AG09319 (cell line): ENCODE measurements at regions not wholly inside any gene's neighbourhood (a gene's known extent, or its start where the extent isn't known, plus 50 kb on each side); places are given as distances from the start of the nearest gene placed in this dataset.

Source experiments
- DNase-seq: peaks from one replicate; pipeline ENCODE4 v3.0.0-alpha.2; 2010; ENCODE audit warnings: low read depth; ENCODE audit errors: extremely low read depth
- TF ChIP-seq, protein P1 (sequence below): IDR thresholded peaks from 2 replicates; pipeline ENCODE4 v1.5.1; 2011; ENCODE audit warnings: low read depth, mild to moderate bottlenecking, inconsistent platforms, low read length, moderate library complexity

DNA sequence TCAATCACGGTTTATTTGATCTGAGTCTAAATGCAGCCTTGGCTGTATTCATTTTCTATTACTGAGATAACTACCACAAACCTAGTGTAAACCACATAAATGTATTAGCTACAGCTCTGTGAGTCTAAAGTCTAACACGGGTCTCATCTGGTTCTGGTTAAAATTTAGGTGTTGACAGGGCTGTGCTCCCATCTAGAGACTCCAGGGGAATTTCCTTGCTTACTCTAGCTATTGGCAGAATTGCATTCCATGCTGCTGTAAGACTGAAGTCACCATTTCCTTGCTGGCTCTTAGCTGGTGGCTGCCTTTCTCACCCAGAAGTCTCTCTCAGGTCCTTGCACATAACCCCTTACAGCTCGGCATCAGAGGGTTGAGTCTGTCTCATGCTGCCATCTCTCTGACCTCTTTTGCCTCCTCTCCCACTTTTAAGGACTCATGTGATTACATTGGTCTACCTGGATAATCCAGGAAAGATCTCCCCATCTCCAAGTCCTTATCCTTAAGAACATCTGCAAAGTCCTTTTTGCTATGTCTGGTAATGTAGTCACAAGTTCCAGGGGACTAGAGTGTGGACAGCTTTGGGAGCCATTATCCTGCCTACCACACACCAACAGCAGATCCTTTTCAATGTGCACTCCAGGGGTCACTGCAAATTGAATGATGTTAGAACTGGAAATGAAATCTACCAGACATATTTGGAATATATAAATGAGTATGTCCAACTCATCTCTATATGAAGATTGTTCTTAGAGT is 207.0 kb upstream of the AGAP1 start:
- TF ChIP-seq, protein P1, sequence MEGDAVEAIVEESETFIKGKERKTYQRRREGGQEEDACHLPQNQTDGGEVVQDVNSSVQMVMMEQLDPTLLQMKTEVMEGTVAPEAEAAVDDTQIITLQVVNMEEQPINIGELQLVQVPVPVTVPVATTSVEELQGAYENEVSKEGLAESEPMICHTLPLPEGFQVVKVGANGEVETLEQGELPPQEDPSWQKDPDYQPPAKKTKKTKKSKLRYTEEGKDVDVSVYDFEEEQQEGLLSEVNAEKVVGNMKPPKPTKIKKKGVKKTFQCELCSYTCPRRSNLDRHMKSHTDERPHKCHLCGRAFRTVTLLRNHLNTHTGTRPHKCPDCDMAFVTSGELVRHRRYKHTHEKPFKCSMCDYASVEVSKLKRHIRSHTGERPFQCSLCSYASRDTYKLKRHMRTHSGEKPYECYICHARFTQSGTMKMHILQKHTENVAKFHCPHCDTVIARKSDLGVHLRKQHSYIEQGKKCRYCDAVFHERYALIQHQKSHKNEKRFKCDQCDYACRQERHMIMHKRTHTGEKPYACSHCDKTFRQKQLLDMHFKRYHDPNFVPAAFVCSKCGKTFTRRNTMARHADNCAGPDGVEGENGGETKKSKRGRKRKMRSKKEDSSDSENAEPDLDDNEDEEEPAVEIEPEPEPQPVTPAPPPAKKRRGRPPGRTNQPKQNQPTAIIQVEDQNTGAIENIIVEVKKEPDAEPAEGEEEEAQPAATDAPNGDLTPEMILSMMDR, result no peak
- DNase-seq, result peak; percentile 29

DNA sequence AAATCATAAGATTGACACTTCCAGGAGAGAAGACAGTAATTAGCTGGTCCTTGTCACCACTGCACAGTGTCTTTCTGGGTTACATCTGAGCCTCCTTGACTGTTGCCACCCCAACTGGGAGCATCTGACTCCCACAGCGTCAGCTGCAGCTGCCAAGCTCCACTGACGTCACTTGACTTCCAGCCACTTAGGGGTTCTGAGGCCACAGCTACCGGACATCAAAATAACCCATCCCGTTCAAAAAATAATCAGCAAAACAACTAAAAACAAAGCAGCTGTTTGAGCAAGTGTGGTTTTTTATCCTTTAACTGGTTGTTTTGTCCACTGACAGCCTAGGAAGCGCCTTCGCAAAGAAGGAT is 206.5 kb upstream of the AGAP1 start:
- TF ChIP-seq, protein P1, result no peak
- DNase-seq, result no peak

DNA sequence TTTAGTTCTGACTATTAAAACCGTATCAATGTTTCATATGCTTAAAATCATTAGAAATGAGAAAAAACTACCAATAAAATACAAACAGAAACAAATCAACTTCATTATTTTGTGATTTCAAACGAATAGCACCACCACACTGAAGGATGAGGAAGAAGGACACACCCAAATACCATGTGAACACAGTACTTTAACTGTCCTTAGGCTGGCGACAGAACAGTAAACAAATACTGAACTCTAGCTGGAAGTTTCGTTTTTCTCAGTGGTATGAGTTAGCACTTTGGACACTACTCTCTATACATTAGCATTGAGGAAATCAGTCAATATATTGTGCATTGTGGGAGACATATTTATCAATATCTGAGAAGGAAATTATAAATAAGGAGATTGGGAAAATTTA is 202.4 kb upstream of the AGAP1 start:
- TF ChIP-seq, protein P1, result no peak
- no peak for DNase-seq

DNA sequence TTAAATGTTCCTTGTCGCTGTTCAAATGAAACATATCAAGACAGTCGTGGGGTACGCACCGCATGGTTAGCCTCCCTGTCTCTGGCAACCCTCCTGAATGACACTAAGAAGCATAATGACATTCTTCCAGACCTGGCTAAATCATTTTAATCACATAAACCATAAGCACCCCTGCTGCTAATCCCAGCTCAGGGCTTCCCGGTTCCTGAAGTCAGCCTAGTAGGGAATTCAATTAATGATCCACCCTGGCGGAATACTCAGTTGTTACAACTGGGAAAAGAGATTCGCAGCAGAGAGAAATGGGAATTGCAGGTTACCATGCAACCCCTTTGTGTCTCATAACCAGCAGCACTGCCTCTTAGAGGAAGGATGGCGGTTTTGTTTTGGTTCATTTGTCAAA is 200.8 kb upstream of the AGAP1 start:
- no peak for DNase-seq
- TF ChIP-seq, protein P1, result no peak

DNA sequence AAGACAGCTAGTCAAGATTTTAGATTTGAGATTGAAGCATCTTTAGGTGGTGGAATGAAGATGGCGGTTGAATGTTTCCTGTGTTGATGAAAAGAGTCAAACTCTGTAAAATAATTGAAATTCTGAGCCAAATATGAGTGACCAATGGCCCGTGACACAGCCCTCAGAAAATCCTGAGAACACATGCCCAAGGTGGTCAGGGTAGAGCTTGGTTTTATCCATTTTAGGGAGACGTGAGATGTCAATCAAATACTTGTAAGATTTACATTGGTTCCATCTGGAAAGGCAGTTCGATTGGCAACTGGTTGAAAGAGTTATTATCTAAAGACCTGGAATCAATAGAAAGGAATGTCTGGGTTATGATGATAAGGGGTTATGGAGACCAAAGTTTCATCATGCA is 198.0 kb upstream of the AGAP1 start:
- DNase-seq, result no peak
- TF ChIP-seq, protein P1, result no peak

DNA sequence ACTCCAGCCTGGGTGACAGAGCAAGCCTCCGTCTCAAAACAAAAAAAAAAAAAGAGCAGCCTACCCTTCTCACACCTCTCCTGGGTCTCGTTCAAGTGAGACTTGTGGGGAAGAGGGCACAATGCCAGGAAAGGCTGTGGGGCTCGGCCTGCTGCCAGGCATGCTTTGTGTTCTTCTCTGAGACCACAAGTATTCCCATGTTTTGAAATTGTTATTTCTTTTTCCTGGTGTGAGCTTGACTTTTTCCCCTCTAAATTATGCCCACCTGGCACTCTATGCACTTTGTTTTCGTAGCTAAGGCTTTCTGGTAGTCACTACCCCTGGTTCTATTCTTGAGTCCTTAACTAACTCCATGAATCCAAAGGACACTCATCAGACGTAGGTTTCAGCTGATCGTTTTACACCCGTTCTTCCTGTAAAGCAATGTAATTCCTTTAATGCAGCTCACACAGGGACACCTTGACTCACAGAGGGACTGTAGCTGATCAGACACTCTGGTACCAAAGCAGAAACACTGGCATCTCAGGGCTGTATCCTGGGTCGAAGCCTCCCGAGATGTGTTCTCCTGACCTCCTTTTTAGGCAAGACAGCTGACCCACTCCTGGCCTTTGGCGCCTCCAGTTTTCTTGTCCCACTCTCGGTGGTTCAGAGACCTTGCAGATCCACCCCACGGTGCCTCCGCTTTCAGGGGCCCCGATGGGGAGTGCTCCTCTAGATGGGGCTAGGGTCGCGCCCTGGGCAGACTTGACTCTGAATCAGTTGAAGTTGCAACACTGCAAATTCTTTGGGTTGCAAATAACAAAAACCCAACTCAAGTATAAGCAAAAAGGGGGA is 193.3 kb upstream of the AGAP1 start:
- TF ChIP-seq, protein P1, result no peak; the same call in 1 of the 2 replicates
- peak; percentile 47 for DNase-seq

DNA sequence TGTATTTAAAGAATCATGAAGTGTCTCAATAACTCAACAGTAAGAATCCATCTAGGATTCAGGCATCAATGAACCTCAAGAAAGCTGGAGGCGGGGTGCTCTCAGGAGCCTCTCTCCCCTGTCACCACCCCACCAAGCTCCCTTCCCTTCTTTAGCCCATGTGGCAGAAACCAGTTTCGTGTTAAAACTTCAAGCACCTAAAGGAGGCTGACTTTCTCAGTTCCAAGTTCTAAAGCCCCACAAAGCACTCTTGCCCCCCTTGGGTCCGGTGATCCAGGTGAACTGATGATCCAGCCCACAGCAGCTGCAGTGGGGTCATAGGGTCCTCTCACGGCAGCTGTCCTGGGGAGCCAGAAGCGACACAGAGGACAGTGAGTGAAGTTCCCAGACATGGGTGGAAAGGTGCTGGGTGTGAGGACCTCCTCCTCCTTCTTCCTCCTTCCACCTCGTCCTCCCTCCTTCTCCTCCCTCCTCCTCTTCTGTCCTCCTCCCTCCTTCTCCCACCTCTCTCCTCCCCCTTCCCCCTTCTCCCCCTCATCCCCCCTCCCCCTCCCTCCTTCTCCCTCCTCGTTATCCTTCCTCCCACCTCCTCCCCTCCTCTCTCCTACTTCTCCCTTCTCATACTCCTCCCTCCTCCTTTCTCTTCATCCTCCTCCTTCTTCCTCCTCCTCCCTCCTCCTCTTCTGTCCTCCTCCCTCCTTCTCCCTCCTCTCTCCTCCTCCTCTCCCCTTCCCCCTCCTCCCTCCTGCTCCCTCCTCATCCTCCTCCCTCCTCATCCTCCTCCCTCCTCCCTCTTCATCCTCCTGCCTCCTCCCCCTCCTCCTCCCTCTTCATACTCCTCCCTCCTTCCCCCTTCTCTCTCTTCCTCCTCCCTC is 192.4 kb upstream of the AGAP1 start:
- TF ChIP-seq, protein P1, result no peak

More for the DNA sequence above, 192.4 kb upstream of the AGAP1 start:
- DNase-seq, result no peak
